Aorta (tissue), 5 donors: ENCODE measurements at regions not wholly inside any gene's neighbourhood (a gene's known extent, or its start where the extent isn't known, plus 50 kb on each side); places are given as distances from the start of the nearest gene placed in this dataset.

Source experiments
- ATAC-seq: fragments of 200-7000 bp; cut with Tn5 transposase; one replicate; pipeline ENCODE4 v1.9.1; 2022; ENCODE audit warnings: moderate library complexity; ENCODE audit not compliant: low FRiP score
- DNase-seq, 2 donors: peaks; one replicate each; pipeline ENCODE4 v3.0.0-alpha.2; 2020
- H3K27ac ChIP-seq, 2 donors: one replicate each; pipeline ENCODE4 v1.5.1; 2013; ENCODE audit warnings: low read length in 2 of 2, mild to moderate bottlenecking in 2 of 2, moderate library complexity in 2 of 2, control low read depth in 1 of 2, inconsistent platforms in 1 of 2, low read depth in 1 of 2
- H3K27me3 ChIP-seq, 2 donors: one replicate each; pipeline ENCODE4 v1.6.1; 2013; ENCODE audit warnings: control low read depth in 1 of 2, low read length in 1 of 2, mild to moderate bottlenecking in 1 of 2, moderate library complexity in 1 of 2; ENCODE audit not compliant: insufficient read depth in 2 of 2, control insufficient read depth in 1 of 2
- H3K36me3 ChIP-seq, 2 donors: one replicate each; pipeline ENCODE4 v1.6.1; 2013; ENCODE audit warnings: control low read depth in 1 of 2, low read length in 1 of 2, mild to moderate bottlenecking in 1 of 2; ENCODE audit not compliant: insufficient read depth in 2 of 2, control insufficient read depth in 1 of 2
- H3K4me1 ChIP-seq, 2 donors: one replicate each; pipeline ENCODE4 v1.6.1; 2013; ENCODE audit warnings: low read length in 2 of 2, control low read depth in 1 of 2, mild to moderate bottlenecking in 1 of 2, moderate library complexity in 1 of 2; ENCODE audit not compliant: insufficient read depth in 2 of 2, control insufficient read depth in 1 of 2
- H3K4me3 ChIP-seq, 2 donors: one replicate each; pipeline ENCODE4 v1.5.1; 2013; ENCODE audit warnings: low read length in 2 of 2, control low read depth in 1 of 2, mild to moderate bottlenecking in 1 of 2
- H3K9me3 ChIP-seq: one replicate; pipeline ENCODE4 v1.6.1; 2013; ENCODE audit warnings: mild to moderate bottlenecking, low read length; ENCODE audit not compliant: control insufficient read depth
- WGBS, 2 donors: extraction: QIAGEN DNeasy Blood & Tissue Kit; methylation state at CpG; one replicate each; pipeline ENCODE4 v1.1.7; 2013; 5-methylcytosine and 5-hydroxymethylcytosine counted together
- intact Hi-C, 2 donors: fragments of 100-400 bp; cut with DNase I; formaldehyde crosslinking; loops; one replicate each; pipeline versions ENCODE4 v1.14.2 to v1.15.0; 2022
- donor health status: healthy with polysubstance abuse.
- donor health status: Bipolar disorder and iron deficiency.
- donor health status: DM: no; HTN: no; CAD: no.
- donor health status: DM: no; HTN: no; CAD: no.
- donor health status: DM: yes; HTN: yes; CAD: no.

DNA sequence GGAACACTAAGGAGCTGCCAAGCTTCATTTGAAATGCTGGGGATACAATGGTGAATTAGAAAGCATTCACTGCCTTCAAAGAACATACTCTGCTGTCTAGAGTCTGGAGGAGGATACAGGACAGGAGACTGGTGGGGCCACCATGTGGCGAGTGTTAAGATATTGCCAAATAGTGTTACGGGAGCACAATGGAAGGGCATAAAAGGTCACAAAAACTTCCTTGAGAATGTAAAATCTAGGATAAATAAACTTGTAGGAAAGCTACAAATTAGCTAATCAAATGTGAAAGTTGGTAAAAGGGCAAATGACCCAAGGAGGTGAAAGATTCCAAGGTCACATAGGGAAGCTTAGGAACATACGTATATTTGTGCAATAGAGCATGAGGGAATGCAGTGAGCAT, 271.7 kb downstream of the RFPL4B start:
- no peak for ATAC-seq
- H3K4me1 ChIP-seq: no peaks in the 10 kb centered on the region
- WGBS, 2 donors: 76 to 88% methylated on average over 3 of the region's 3 CpGs
- intact Hi-C loops: no loop called here
- no peaks in the 10 kb centered on the region for H3K9me3 ChIP-seq
- H3K4me3 ChIP-seq: no peak overlapping the region
- DNase-seq: no peak
- H3K27ac ChIP-seq: no peak overlapping the region
- H3K36me3 ChIP-seq: no peaks in the 10 kb centered on the region
- no peaks in the 10 kb centered on the region for H3K27me3 ChIP-seq

DNA sequence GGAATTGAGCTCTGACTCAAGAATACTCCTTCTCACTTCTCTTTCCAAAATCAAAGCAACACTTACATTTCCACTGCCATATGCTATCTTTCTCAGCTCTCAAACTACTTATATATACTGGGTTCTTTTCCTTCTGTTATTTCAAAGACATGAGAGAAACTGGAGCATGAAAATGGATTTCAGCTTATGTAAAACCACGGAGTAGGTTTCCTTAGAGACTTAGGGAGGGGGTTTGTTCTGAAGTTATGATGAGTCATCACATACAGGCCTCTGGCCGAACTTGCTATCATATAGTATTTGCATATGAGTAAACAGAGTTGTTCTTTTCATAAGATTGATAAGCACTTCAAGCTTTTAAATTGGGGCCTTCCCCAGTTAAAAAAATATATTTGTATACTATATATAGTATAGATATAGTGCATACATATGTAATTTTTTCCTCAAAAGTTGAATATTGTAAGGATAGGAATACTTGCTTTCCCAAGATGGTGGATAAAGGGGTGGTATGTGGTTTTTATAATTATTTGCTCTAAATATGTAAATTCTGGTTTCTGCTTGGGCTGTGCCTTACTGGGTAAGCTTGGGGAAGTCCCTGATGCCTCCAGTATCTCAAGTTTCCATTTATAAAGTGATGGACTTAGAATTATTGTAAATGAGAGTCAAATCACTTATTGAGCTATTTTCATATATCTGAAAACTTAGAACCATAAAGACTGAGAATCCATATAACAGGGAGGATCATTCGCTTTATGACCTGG, 273.9 kb downstream of the RFPL4B start:
- DNase-seq (no peak), ATAC-seq (no peak)
- H3K9me3 ChIP-seq: no peaks in the 10 kb centered on the region
- intact Hi-C loops: no loop called here
- H3K27me3 ChIP-seq: no peaks in the 10 kb centered on the region
- WGBS, 2 donors: 57 to 59% methylated on average over 3 of the region's 3 CpGs
- no peaks in the 10 kb centered on the region for H3K36me3 ChIP-seq
- H3K27ac ChIP-seq: no peak overlapping the region
- H3K4me1 ChIP-seq: no peaks in the 10 kb centered on the region
- H3K4me3 ChIP-seq: no peak overlapping the region

GRCh38 chr6:112622036-112622435, 274.9 kb downstream of the RFPL4B start:
- Histone ChIP-seq H3K27me3 (no peaks in the 10 kb centered on the region), H3K4me1 (no peaks in the 10 kb centered on the region), H3K27ac (no peak overlapping the region), H3K4me3 (no peak overlapping the region), H3K9me3 (no peaks in the 10 kb centered on the region), H3K36me3 (no peaks in the 10 kb centered on the region)
- no peak for ATAC-seq
- intact Hi-C loops: no loop called here
- DNase-seq: no peak

DNA sequence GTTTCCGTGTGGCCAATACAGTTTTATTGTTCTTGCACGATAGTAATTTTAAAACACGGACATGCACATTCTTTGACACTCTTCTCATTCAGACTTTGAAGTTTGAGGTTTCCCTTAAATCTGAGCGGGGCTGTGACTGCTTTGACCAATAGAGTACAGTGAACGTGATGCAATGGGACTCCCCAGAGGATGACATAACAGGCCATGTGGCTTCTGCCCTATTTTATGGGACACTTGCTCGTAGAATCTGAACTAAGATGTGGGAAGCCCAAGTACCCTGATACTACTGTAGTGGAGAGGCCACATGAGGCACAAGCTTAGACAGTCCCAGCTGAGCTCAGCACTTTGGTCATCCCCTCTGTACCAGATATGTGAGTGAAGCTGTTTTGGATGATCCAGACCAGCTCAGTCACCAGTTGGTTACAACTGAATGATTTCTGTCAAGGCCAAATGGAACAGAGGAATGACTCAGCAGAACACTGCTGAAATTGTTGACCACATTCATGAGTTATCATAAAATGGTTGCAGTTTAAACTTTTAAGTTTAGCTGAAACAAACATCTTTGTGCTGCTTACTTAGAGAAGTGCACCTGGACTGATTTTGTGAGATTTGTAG, 279.4 kb downstream of the RFPL4B start:
- H3K4me1 ChIP-seq: no peaks in the 10 kb centered on the region
- H3K9me3 ChIP-seq: no peaks in the 10 kb centered on the region
- no peaks in the 10 kb centered on the region for H3K27me3 ChIP-seq
- H3K4me3 ChIP-seq: no peak overlapping the region
- no peaks in the 10 kb centered on the region for H3K36me3 ChIP-seq
- DNase-seq: no peak
- H3K27ac ChIP-seq: no peak overlapping the region
- 91 to 92% methylated on average over 6 of the region's 6 CpGs for WGBS, 2 donors
- intact Hi-C loops: no loop called here
- ATAC-seq: no peak

- 89 to 92% methylated on average over 1 of the region's 1 CpG for WGBS, 2 donors
- H3K4me1 ChIP-seq: no peaks in the 10 kb centered on the region
- DNase-seq (no peak), ATAC-seq (no peak)
- intact Hi-C loops: no loop called here
- H3K9me3 ChIP-seq: peaks cover 2% of the 10 kb centered on the region
- no peaks in the 10 kb centered on the region for H3K36me3 ChIP-seq
- no peak overlapping the region for H3K4me3 ChIP-seq
- H3K27ac ChIP-seq: no peak overlapping the region
- no peaks in the 10 kb centered on the region for H3K27me3 ChIP-seq
These were observed 287.2 kb downstream of the RFPL4B start for GRCh38 chr6:112634376-112634775.

- DNase-seq: no peak
- 69 to 73% methylated on average over 3 of the region's 3 CpGs for WGBS, 2 donors
- intact Hi-C loops: no loop called here
- Histone ChIP-seq H3K27ac (no peak overlapping the region), H3K9me3 (peaks cover 2% of the 10 kb centered on the region), H3K36me3 (no peaks in the 10 kb centered on the region), H3K4me1 (no peaks in the 10 kb centered on the region), H3K27me3 (no peaks in the 10 kb centered on the region), H3K4me3 (no peak overlapping the region)
- ATAC-seq: no peak
These were observed 289.6 kb downstream of the RFPL4B start for GRCh38 chr6:112636650-112637262.

DNA sequence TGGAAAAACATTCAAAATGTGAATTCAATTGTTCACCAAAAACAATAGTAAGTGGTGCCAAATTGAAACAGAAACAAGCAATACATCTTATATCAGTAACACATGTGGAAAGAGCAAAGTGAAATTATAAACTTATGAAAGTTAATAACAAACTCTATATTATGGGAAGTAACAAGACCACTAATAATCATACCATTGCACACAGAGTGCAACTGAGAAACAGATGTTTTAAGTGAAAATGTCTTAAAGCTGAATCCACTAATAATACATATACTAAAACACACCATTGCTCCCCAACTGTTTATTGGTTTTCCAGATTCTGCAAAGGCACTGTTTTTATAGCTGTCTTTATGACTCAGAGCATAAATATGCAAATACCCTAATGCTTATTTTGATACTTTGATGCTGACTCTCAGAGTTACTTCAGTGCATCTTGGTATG, 292.3 kb downstream of the RFPL4B start:
- H3K4me3 ChIP-seq: no peak overlapping the region
- no peak for DNase-seq
- no peak overlapping the region for H3K27ac ChIP-seq
- no peaks in the 10 kb centered on the region for H3K36me3 ChIP-seq
- intact Hi-C loops: no loop called here
- ATAC-seq: no peak
- no peaks in the 10 kb centered on the region for H3K27me3 ChIP-seq
- H3K9me3 ChIP-seq: no peaks in the 10 kb centered on the region
- no peaks in the 10 kb centered on the region for H3K4me1 ChIP-seq

GRCh38 chr6:112640891-112641290, 293.8 kb downstream of the RFPL4B start:
- WGBS, 2 donors: 19 to 33% methylated on average over 2 of the region's 2 CpGs
- Histone ChIP-seq H3K4me1 (no peaks in the 10 kb centered on the region), H3K27me3 (no peaks in the 10 kb centered on the region), H3K9me3 (no peaks in the 10 kb centered on the region), H3K36me3 (no peaks in the 10 kb centered on the region), H3K4me3 (no peak overlapping the region), H3K27ac (no peak overlapping the region)
- ATAC-seq (no peak), DNase-seq (no peak)
- intact Hi-C loops: no loop called here

GRCh38 chr6:112649853-112650252, 302.7 kb downstream of the RFPL4B start:
- ATAC-seq (no peak), DNase-seq (no peak)
- intact Hi-C loops: no loop called here
- no peak overlapping the region for H3K4me3 ChIP-seq
- no peaks in the 10 kb centered on the region for H3K27me3 ChIP-seq
- H3K9me3 ChIP-seq: no peaks in the 10 kb centered on the region
- WGBS, 2 donors: 90 to 91% methylated on average over 2 of the region's 2 CpGs
- no peaks in the 10 kb centered on the region for H3K36me3 ChIP-seq
- H3K4me1 ChIP-seq: no peaks in the 10 kb centered on the region
- no peak overlapping the region for H3K27ac ChIP-seq
